Activated naive CD4-positive, alpha-beta T cell treated with anti-CD3 and anti-CD28 coated beads, Interleukin-2, amount 50 U/mL, for 24 hours (primary cell): ENCODE measurements at regions not wholly inside any gene's neighbourhood (a gene's known extent, or its start where the extent isn't known, plus 50 kb on each side); places are given as distances from the start of the nearest gene placed in this dataset.

Source experiments
- H3K27ac Mint-ChIP-seq: one replicate; pipeline ENCODE4 v1.8.0; 2021; ENCODE audit warnings: mild to moderate bottlenecking, mixed read lengths
- H3K27me3 Mint-ChIP-seq: one replicate; pipeline ENCODE4 v1.8.0; 2021; ENCODE audit warnings: mixed read lengths
- H3K36me3 Mint-ChIP-seq: one replicate; pipeline ENCODE4 v1.8.0; 2021; ENCODE audit warnings: mixed read lengths
- H3K4me1 Mint-ChIP-seq: one replicate; pipeline ENCODE4 v1.8.0; 2021; ENCODE audit warnings: mixed read lengths
- H3K4me3 Mint-ChIP-seq: one replicate; pipeline ENCODE4 v1.8.0; 2021; ENCODE audit warnings: mild to moderate bottlenecking, mixed read lengths
- H3K9me3 Mint-ChIP-seq: one replicate; pipeline ENCODE4 v1.8.0; 2021; ENCODE audit warnings: mixed read lengths

DNA sequence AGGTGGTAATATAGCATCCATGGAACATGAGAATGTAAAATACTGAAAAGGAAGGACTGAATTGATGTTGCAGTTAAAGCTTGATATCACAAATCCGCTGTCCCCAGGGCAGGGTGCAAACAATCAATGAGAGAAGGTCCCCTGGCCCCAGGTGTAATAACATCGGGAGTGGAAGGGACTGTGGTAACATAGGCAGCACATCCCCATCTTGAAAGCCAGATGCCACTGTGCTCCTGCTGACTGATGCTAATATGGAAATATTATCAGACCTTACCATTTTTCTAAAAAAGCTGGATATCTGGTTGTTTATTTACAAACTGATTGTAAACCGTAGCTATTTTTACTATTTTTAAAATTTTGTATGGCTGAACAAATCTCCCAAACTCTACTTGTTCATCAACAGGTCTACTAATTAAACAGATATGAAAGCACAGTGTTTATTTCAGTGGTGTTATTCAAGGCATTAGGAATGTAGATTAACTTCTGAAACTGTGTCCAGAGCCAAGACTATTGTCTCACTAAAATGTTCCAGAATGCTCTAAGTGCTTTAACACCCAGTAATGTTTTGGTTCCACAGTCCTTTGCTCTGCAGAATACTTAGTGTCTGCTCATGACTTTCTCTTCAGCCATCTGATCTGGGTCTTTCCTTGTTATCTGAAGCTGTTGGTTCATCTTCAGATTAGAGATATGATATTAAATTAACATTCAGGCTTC, 386.0 kb upstream of the RARB start:
- H3K4me3 Mint-ChIP-seq: no peak overlapping the region
- peaks cover 1% of the 10 kb centered on the region for H3K27me3 Mint-ChIP-seq
- H3K9me3 Mint-ChIP-seq: peaks cover 5% of the 10 kb centered on the region
- no peaks in the 10 kb centered on the region for H3K4me1 Mint-ChIP-seq
- H3K36me3 Mint-ChIP-seq: no peaks in the 10 kb centered on the region
- no peak overlapping the region for H3K27ac Mint-ChIP-seq

DNA sequence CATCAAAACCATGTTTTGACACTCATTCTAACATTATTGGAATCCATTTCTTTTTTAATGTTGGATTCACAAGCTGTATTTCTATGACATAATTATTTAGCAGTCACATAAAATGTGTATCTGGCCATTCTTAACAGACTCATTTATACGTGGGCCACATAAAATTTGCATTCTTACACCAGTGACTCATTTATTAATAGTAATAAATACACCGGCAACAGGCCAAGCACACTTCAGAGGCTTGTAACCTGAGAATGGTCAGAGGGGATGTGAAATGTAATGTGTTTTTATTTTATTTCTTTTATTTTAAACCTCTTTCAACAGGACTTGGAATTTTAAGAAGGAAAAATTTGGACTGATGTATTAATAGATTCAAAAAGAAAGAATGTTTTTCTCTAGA, 384.9 kb upstream of the RARB start:
- Mint-ChIP-seq H3K36me3 (no peaks in the 10 kb centered on the region), H3K4me1 (no peaks in the 10 kb centered on the region), H3K9me3 (peaks cover 5% of the 10 kb centered on the region), H3K27ac (no peak overlapping the region), H3K4me3 (no peak overlapping the region), H3K27me3 (peaks cover 1% of the 10 kb centered on the region)

GRCh38 chr3:25043749-25044148, 384.3 kb upstream of the RARB start:
- Mint-ChIP-seq H3K4me1 (no peaks in the 10 kb centered on the region), H3K9me3 (peaks cover 5% of the 10 kb centered on the region), H3K27me3 (peaks cover 1% of the 10 kb centered on the region), H3K4me3 (no peak overlapping the region), H3K36me3 (no peaks in the 10 kb centered on the region), H3K27ac (no peak overlapping the region)

GRCh38 chr3:25044762-25045710, 383.0 kb upstream of the RARB start:
- H3K4me1 Mint-ChIP-seq: no peaks in the 10 kb centered on the region
- no peak overlapping the region for H3K4me3 Mint-ChIP-seq
- no peak overlapping the region for H3K27ac Mint-ChIP-seq
- H3K9me3 Mint-ChIP-seq: no peaks in the 10 kb centered on the region
- no peaks in the 10 kb centered on the region for H3K36me3 Mint-ChIP-seq
- H3K27me3 Mint-ChIP-seq: peaks cover 1% of the 10 kb centered on the region

DNA sequence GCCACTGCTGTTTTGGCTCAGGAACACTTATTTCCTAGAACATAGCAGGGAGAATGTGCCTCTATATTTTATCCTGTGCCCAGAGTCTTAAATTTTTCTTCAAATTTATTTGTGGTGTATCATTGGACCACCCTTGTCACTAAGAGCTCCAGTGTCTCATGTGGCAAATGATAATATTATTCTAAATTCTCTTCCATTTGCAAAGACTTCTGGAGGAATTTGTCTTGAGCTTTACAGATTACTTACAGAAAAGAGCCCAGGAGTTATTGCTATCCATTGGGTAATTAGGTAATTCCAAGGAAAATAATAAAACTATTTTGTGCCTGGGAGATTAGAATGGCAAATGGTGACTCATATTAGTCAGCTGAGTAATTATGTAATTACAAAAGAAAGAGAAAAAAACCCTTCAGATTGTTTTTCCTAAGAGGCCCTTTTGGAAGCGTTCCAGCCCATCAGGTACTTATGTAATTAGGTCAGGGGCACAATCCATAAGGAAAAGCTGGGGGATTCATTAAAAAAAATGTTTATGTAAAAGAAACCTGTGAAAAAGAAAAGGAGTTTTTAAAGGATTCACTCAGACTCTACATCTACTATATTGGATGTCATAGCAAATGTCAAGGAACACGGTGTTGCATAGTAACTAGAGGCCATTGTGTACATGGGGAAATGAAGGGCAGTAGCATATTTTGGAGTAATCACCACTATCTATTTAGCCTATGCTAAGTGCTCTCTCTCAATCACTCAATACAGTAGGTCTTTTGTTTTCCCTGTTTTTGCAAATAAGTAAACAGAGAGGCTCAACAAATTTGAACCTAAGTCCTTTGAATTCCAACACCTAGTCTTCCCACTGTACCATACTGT, 380.9 kb upstream of the RARB start:
- no peaks in the 10 kb centered on the region for H3K27me3 Mint-ChIP-seq
- no peak overlapping the region for H3K27ac Mint-ChIP-seq
- no peaks in the 10 kb centered on the region for H3K4me1 Mint-ChIP-seq
- peaks cover 4% of the 10 kb centered on the region for H3K9me3 Mint-ChIP-seq
- H3K4me3 Mint-ChIP-seq: no peak overlapping the region
- no peaks in the 10 kb centered on the region for H3K36me3 Mint-ChIP-seq

DNA sequence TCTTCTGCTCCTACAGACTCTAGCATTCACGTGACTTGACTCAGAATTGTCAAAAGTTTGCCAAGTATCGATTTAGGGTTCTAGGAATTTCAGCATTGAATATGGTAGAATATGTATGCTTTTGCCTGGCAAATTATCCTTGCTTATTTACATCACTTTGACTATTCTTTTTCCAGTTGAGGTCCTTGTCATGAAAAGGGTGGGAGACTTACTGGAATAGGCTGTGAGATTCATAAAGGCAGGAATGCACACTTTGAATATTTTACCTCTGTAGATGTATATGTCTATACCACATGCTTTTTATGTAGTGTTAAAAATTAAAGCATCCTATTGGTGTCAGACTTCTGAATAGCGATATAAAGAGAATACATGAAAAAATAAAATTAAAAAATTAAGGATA, 378.8 kb upstream of the RARB start:
- H3K4me3 Mint-ChIP-seq: no peak overlapping the region

GRCh38 chr3:25053360-25053759, 374.7 kb upstream of the RARB start:
- no peaks in the 10 kb centered on the region for H3K36me3 Mint-ChIP-seq
- no peak overlapping the region for H3K4me3 Mint-ChIP-seq
- no peaks in the 10 kb centered on the region for H3K27me3 Mint-ChIP-seq
- no peak overlapping the region for H3K27ac Mint-ChIP-seq
- H3K4me1 Mint-ChIP-seq: no peaks in the 10 kb centered on the region
- H3K9me3 Mint-ChIP-seq: peaks cover 9% of the 10 kb centered on the region

More for the DNA sequence above, 378.8 kb upstream of the RARB start:
- Mint-ChIP-seq H3K36me3 (no peaks in the 10 kb centered on the region), H3K27me3 (no peaks in the 10 kb centered on the region), H3K9me3 (peaks cover 4% of the 10 kb centered on the region), H3K27ac (no peak overlapping the region), H3K4me1 (no peaks in the 10 kb centered on the region)

GRCh38 chr3:25056036-25056755, 371.9 kb upstream of the RARB start:
- Mint-ChIP-seq H3K4me1 (no peaks in the 10 kb centered on the region), H3K9me3 (peaks cover 4% of the 10 kb centered on the region), H3K4me3 (no peak overlapping the region), H3K27ac (no peak overlapping the region), H3K36me3 (no peaks in the 10 kb centered on the region), H3K27me3 (no peaks in the 10 kb centered on the region)

GRCh38 chr3:25056803-25057351, 371.2 kb upstream of the RARB start:
- Mint-ChIP-seq H3K27me3 (no peaks in the 10 kb centered on the region), H3K4me1 (no peaks in the 10 kb centered on the region), H3K4me3 (no peak overlapping the region), H3K9me3 (peaks cover 4% of the 10 kb centered on the region), H3K36me3 (no peaks in the 10 kb centered on the region), H3K27ac (no peak overlapping the region)

DNA sequence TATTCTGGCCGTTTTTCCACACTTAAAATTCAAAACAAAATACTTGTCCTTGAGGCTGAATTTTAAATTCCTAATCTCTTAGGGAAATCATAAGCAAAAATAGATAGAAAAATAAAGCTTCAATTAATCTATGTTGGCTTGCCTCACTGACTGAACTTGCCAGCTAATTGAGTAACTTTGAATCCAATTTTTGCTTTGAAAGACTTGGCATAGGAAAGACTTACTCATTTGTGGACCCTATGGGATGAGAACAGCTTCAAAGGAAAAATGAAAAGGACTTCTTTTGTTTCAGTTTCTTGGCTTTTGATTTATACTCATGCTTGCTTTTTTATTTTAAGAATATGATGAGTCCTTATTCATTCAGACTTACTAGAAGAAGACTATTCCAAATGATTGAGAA, 370.7 kb upstream of the RARB start:
- no peaks in the 10 kb centered on the region for H3K36me3 Mint-ChIP-seq

DNA sequence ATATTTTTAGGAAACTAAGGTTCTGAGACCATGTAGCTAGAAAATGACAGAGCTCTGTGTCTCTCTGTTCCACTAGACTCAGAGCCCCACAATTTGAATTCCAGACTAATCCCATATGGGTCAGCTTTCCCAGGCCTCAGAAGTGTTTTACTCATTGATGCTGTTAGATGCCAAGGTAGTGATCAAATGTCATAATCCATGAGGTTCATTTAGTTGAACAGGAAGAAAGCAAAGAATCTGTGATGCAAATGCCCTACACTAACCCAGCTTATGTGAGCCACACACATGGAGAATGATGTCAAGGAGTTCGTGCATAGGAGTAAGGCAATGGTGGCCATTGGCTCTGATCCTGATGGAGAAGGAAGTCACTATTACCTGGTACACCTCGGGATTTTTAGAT, 363.4 kb upstream of the RARB start:
- H3K4me1 Mint-ChIP-seq: no peaks in the 10 kb centered on the region
- peaks cover 5% of the 10 kb centered on the region for H3K9me3 Mint-ChIP-seq
- no peaks in the 10 kb centered on the region for H3K27me3 Mint-ChIP-seq

More for the DNA sequence above, 370.7 kb upstream of the RARB start:
- Mint-ChIP-seq H3K9me3 (peaks cover 4% of the 10 kb centered on the region), H3K4me3 (no peak overlapping the region), H3K27ac (no peak overlapping the region), H3K27me3 (no peaks in the 10 kb centered on the region), H3K4me1 (no peaks in the 10 kb centered on the region)

GRCh38 chr3:25069970-25070369, 358.1 kb upstream of the RARB start:
- no peak overlapping the region for H3K4me3 Mint-ChIP-seq
- no peaks in the 10 kb centered on the region for H3K4me1 Mint-ChIP-seq
- H3K9me3 Mint-ChIP-seq: peaks cover 5% of the 10 kb centered on the region
- H3K27ac Mint-ChIP-seq: no peak overlapping the region
- no peaks in the 10 kb centered on the region for H3K27me3 Mint-ChIP-seq
- no peaks in the 10 kb centered on the region for H3K36me3 Mint-ChIP-seq

More for the DNA sequence above, 363.4 kb upstream of the RARB start:
- H3K4me3 Mint-ChIP-seq: no peak overlapping the region
- H3K27ac Mint-ChIP-seq: no peak overlapping the region
- H3K36me3 Mint-ChIP-seq: no peaks in the 10 kb centered on the region

GRCh38 chr3:25071846-25072245, 356.2 kb upstream of the RARB start:
- Mint-ChIP-seq H3K27ac (no peak overlapping the region), H3K4me3 (no peak overlapping the region), H3K9me3 (peaks cover 3% of the 10 kb centered on the region), H3K4me1 (no peaks in the 10 kb centered on the region), H3K36me3 (no peaks in the 10 kb centered on the region), H3K27me3 (no peaks in the 10 kb centered on the region)

- H3K4me1 Mint-ChIP-seq: no peaks in the 10 kb centered on the region
- H3K9me3 Mint-ChIP-seq: no peaks in the 10 kb centered on the region
- H3K27me3 Mint-ChIP-seq: no peaks in the 10 kb centered on the region
- no peak overlapping the region for H3K27ac Mint-ChIP-seq
- no peak overlapping the region for H3K4me3 Mint-ChIP-seq
- H3K36me3 Mint-ChIP-seq: no peaks in the 10 kb centered on the region
Measured at GRCh38 chr3:25073423-25073822, 354.6 kb upstream of the RARB start.

DNA sequence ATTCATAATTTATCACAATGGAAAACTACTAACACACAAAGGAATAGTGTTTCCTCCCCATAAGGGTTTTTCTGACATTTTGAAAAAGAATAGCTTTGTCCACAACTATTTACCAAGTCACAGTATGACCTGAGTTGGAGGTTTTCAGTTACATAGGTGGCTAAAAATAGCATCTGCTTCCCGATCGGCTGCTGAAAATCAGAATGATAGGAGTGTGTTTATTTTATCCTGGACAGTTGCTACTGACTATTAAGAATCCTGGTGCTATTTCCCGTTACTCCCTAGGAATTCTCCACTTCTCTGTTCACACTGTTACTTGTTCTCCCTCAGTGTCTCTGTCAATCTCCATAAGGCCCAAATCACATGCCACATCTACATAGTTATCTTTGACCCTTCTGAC, 353.9 kb upstream of the RARB start:
- no peak overlapping the region for H3K27ac Mint-ChIP-seq
- no peak overlapping the region for H3K4me3 Mint-ChIP-seq
- no peaks in the 10 kb centered on the region for H3K36me3 Mint-ChIP-seq
- no peaks in the 10 kb centered on the region for H3K27me3 Mint-ChIP-seq
- H3K9me3 Mint-ChIP-seq: no peaks in the 10 kb centered on the region
- no peaks in the 10 kb centered on the region for H3K4me1 Mint-ChIP-seq
